H1 (cell line): ENCODE measurements at regions not wholly inside any gene's neighbourhood (a gene's known extent, or its start where the extent isn't known, plus 50 kb on each side); places are given as distances from the start of the nearest gene placed in this dataset.

Source experiments
- CTCF ChIA-PET: fragments of 300-600 bp; sonication (Branson Sonifier 250); formaldehyde crosslinking; loops from one replicate; lab custom pipeline; 2021; ENCODE audit not compliant: partially characterized antibody; lab: Charles Lee
- POLR2A ChIA-PET: fragments of 300-600 bp; sonication (Branson Sonifier 250); formaldehyde crosslinking; loops from one replicate; lab custom pipeline; 2021; ENCODE audit warnings: inconsistent platforms; ENCODE audit not compliant: partially characterized antibody; lab: Charles Lee
- DNase-seq, 2 experiments: peaks; one replicate each; pipeline versions ENCODE4 v3.0.0 to v3.0.0-alpha.2; 2010 to 2022; ENCODE audit warnings: low spot score in 2 of 2, low read depth in 1 of 2, mixed read lengths in 1 of 2
- FAIRE-seq: peaks from 2 replicates; lab custom pipeline; 2011; peaks lifted over from hg19 to GRCh38; lab: Jason Lieb, UNC
- H2AFZ ChIP-seq: 2 replicates; pipeline ENCODE4 v1.8.1; 2012; ENCODE audit warnings: low read length, inconsistent platforms
- H2AK5ac ChIP-seq: 2 replicates; pipeline ENCODE4 v1.6.1; 2013; ENCODE audit warnings: low read depth, low read length
- H2BK120ac ChIP-seq: replicated peaks from 2 replicates; pipeline ENCODE3; 2013; ENCODE audit warnings: low read depth, low read length, inconsistent platforms
- H2BK12ac ChIP-seq: 2 replicates; pipeline ENCODE4 v1.6.1; 2013; ENCODE audit warnings: low read depth, low read length
- H2BK15ac ChIP-seq: 2 replicates; pipeline ENCODE4 v1.6.1; 2013; ENCODE audit warnings: low read length
- H2BK20ac ChIP-seq: 2 replicates; pipeline ENCODE4 v1.6.1; 2013; ENCODE audit warnings: low read length
- H2BK5ac ChIP-seq: 2 replicates; pipeline ENCODE4 v1.6.1; 2013; ENCODE audit warnings: low read depth, low read length
- H3K14ac ChIP-seq: 2 replicates; pipeline ENCODE4 v1.6.1; 2013; ENCODE audit warnings: inconsistent platforms; ENCODE audit not compliant: insufficient read length
- H3K18ac ChIP-seq: 2 replicates; pipeline ENCODE4 v1.6.1; 2013; ENCODE audit warnings: low read length; ENCODE audit errors: extremely low read depth
- H3K23ac ChIP-seq: 2 replicates; pipeline ENCODE4 v1.6.1; 2013; ENCODE audit warnings: inconsistent platforms; ENCODE audit not compliant: insufficient read length
- H3K23me2 ChIP-seq: 2 replicates; pipeline ENCODE4 v1.6.1; 2013; ENCODE audit warnings: low read depth, low read length
- H3K27ac ChIP-seq: 2 replicates; pipeline ENCODE4 v1.6.1; 2011; ENCODE audit warnings: low read depth, low read length, inconsistent platforms
- H3K27me3 ChIP-seq, 4 experiments: replicated peaks in 1 of 4; 1 replicate in 1 of 4; 2 replicates in 3 of 4; pipeline versions ENCODE4 v1.6.1 to v1.8.1; 2011 to 2013; ENCODE audit warnings: low read length in 3 of 4, mild to moderate bottlenecking in 3 of 4, inconsistent platforms in 2 of 4, mixed read lengths in 2 of 4, moderate library complexity in 1 of 4; ENCODE audit not compliant: control insufficient read depth in 3 of 4, insufficient read depth in 3 of 4; ENCODE audit errors: extremely low read depth in 1 of 4
- H3K36me3 ChIP-seq, 4 experiments: 2 replicates each; pipeline versions ENCODE4 v1.6.1 to v1.8.1; 2011 to 2013; ENCODE audit warnings: mild to moderate bottlenecking in 4 of 4, low read length in 3 of 4, moderate library complexity in 2 of 4, control low read depth in 1 of 4, inconsistent platforms in 1 of 4; ENCODE audit not compliant: insufficient read depth in 4 of 4, control insufficient read depth in 2 of 4
- H3K4ac ChIP-seq: replicated peaks from 2 replicates; pipeline ENCODE3; 2013; ENCODE audit warnings: low read length, low read depth, mixed read lengths, inconsistent platforms; ENCODE audit not compliant: insufficient read length
- H3K4me1 ChIP-seq, 4 experiments: replicated peaks in 1 of 4; 1 replicate in 1 of 4; 2 replicates in 3 of 4; pipeline versions ENCODE4 v1.6.1 to v1.8.1; 2011 to 2013; ENCODE audit warnings: low read length in 3 of 4, inconsistent platforms in 2 of 4, mixed read lengths in 1 of 4; ENCODE audit not compliant: insufficient read depth in 4 of 4, control insufficient read depth in 3 of 4
- H3K4me2 ChIP-seq, 2 experiments: 2 replicates each; pipeline versions ENCODE4 v1.6.1 to v1.8.1; 2011 to 2013; ENCODE audit warnings: low read depth in 2 of 2, low read length in 2 of 2, control low read depth in 1 of 2, inconsistent platforms in 1 of 2, mild to moderate bottlenecking in 1 of 2; ENCODE audit not compliant: insufficient read depth in 1 of 2
- H3K4me3 ChIP-seq, 4 experiments: fragments of 200-600, 300-600 bp in 1 of 4; sonication (generic), shearing (Covaris generic), sonication (Bioruptor Twin) in 1 of 4; 2 replicates each; pipeline versions ENCODE4 v1.5.1 to v1.8.1; 2011 to 2016; ENCODE audit warnings: low read length in 4 of 4, low read depth in 3 of 4, control low read depth in 2 of 4, inconsistent platforms in 2 of 4, mild to moderate bottlenecking in 2 of 4, mixed read lengths in 1 of 4, moderate library complexity in 1 of 4; ENCODE audit not compliant: insufficient read depth in 2 of 4; ENCODE audit errors: extremely low read depth in 1 of 4
- H3K56ac ChIP-seq: replicated peaks from 2 replicates; pipeline ENCODE3; 2013; ENCODE audit warnings: low read depth, mild to moderate bottlenecking, mixed read lengths, low read length, inconsistent platforms; ENCODE audit not compliant: insufficient read length
- H3K79me1 ChIP-seq: 2 replicates; pipeline ENCODE4 v1.6.1; 2013; ENCODE audit warnings: low read depth, low read length, control low read depth
- H3K79me2 ChIP-seq, 2 experiments: 2 replicates each; pipeline versions ENCODE4 v1.6.1 to v1.8.1; 2012 to 2013; ENCODE audit warnings: low read length in 2 of 2, mild to moderate bottlenecking in 2 of 2, inconsistent platforms in 1 of 2; ENCODE audit not compliant: insufficient read depth in 2 of 2, control insufficient read depth in 1 of 2
- H3K9ac ChIP-seq, 4 experiments: replicated peaks in 1 of 4; 1 replicate in 1 of 4; 2 replicates in 3 of 4; pipeline versions ENCODE4 v1.6.1 to v1.8.1; 2011 to 2013; ENCODE audit warnings: low read depth in 3 of 4, low read length in 3 of 4, control low read depth in 2 of 4, mild to moderate bottlenecking in 2 of 4, moderate library complexity in 2 of 4, inconsistent platforms in 1 of 4; ENCODE audit errors: extremely low read depth in 1 of 4
- H3K9me3 ChIP-seq, 2 experiments: 2 replicates each; pipeline versions ENCODE4 v1.6.1 to v1.8.1; 2012 to 2013; ENCODE audit warnings: mild to moderate bottlenecking in 2 of 2, moderate library complexity in 2 of 2, control low read depth in 1 of 2, inconsistent platforms in 1 of 2, low read depth in 1 of 2, low read length in 1 of 2, mixed read lengths in 1 of 2; ENCODE audit not compliant: insufficient read depth in 2 of 2
- H4K20me1 ChIP-seq, 2 experiments: replicated peaks in 1 of 2; 2 replicates each; pipeline versions ENCODE3 to v1.8.1; 2011 to 2013; ENCODE audit warnings: inconsistent platforms in 2 of 2, low read length in 2 of 2, mild to moderate bottlenecking in 1 of 2; ENCODE audit not compliant: insufficient read depth in 2 of 2, control insufficient read depth in 1 of 2
- H4K5ac ChIP-seq: 2 replicates; pipeline ENCODE4 v1.6.1; 2013; ENCODE audit warnings: low read length, low read depth, mixed read lengths, inconsistent platforms; ENCODE audit not compliant: insufficient read length
- H4K8ac ChIP-seq: 2 replicates; pipeline ENCODE4 v1.8.0; 2013; ENCODE audit warnings: mild to moderate bottlenecking, moderate library complexity, low read length, inconsistent platforms; ENCODE audit not compliant: insufficient read depth; ENCODE audit errors: extremely low read depth
- H4K91ac ChIP-seq: replicated peaks from 2 replicates; pipeline ENCODE3; 2013; ENCODE audit warnings: low read length, mixed read lengths, inconsistent platforms; ENCODE audit not compliant: insufficient read length
- CREB1 ChIP-seq: IDR thresholded peaks from 2 replicates; pipeline ENCODE4 v1.6.1; 2012; ENCODE audit warnings: inconsistent platforms
- FOSL1 ChIP-seq: IDR thresholded peaks from 2 replicates; pipeline ENCODE4 v1.6.1; 2011; ENCODE audit warnings: mild to moderate bottlenecking, low read depth, low read length, moderate library complexity; ENCODE audit not compliant: insufficient read depth
- MAFK ChIP-seq: IDR thresholded peaks from 2 replicates; pipeline ENCODE4 v1.6.1; 2012; ENCODE audit warnings: low read depth, mild to moderate bottlenecking, improper control_type of control experiment, low read length
- PHF8 ChIP-seq: fragments of 200-600 bp; sonication (generic); conservative IDR thresholded peaks from 2 replicates; pipeline ENCODE4 v1.7.1; 2012; ENCODE audit warnings: low read depth, mild to moderate bottlenecking, inconsistent platforms, low read length, moderate library complexity
- SP1 ChIP-seq: IDR thresholded peaks from 2 replicates; pipeline ENCODE4 v1.6.1; 2011; ENCODE audit warnings: low read depth, low read length
- SUZ12 ChIP-seq: fragments of 200-600 bp; sonication (generic); IDR thresholded peaks from 2 replicates; pipeline ENCODE4 v1.6.1; 2012; ENCODE audit warnings: mild to moderate bottlenecking, inconsistent platforms, low read length, moderate library complexity, mixed read lengths
- TAF1 ChIP-seq: IDR thresholded peaks from 2 replicates; pipeline ENCODE4 v1.6.1; 2011; ENCODE audit warnings: mild to moderate bottlenecking, low read depth, low read length
- ZNF274 ChIP-seq: IDR thresholded peaks from 2 replicates; pipeline ENCODE4 v1.7.0; 2012; ENCODE audit warnings: low read length, borderline replicate concordance; ENCODE audit errors: extremely low read depth
- WGBS, 2 experiments: shearing (Covaris generic) in 1 of 2; methylation state at CpG; one replicate each; pipeline versions ENCODE4 v1.1.6 to v1.1.7; 2013 to 2015; ENCODE audit warnings: low lambda C conversion rate in 2 of 2, mixed read lengths in 2 of 2, inconsistent platforms in 1 of 2, low coverage in 1 of 2, missing lambda C conversion rate in 1 of 2; ENCODE audit not compliant: insufficient replicate concordance in 2 of 2, insufficient coverage in 1 of 2, insufficient read length in 1 of 2; ENCODE audit errors: extremely low coverage in 1 of 2, missing lambda C conversion rate in 1 of 2; 5-methylcytosine and 5-hydroxymethylcytosine counted together
- TF ChIP-seq, protein P1 (sequence below), 3 experiments: IDR thresholded peaks; 1 replicate in 2 of 3; 2 replicates in 1 of 3; pipeline versions ENCODE4 v1.5.1 to v1.6.1; 2011; ENCODE audit warnings: low read length in 3 of 3, mild to moderate bottlenecking in 3 of 3, inconsistent platforms in 2 of 3, low read depth in 1 of 3, moderate library complexity in 1 of 3; ENCODE audit not compliant: insufficient read depth in 1 of 3; ENCODE audit errors: control extremely low read depth in 1 of 3

DNA sequence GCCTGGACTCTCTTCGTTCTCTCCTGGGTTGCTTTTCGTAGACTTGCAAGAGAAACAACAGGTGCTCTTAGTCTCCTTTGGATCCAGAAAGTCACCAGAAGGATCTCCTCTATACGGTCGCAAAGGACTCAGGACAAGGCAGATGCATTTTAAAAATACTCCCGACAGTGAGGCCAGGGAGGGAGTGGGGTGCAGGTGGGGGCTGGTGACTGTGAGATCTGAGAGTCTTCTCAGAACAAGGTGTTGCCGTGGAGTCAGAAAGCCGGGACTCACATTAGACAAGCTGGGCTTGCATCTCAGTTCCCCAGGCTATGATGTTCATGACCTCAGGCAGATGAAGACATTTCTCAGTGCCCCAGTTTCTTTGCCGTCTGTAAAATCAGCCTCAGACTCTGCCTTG, 507.2 kb downstream of the TCERG1L start:
- Histone ChIP-seq H3K79me2 (no peaks in the 10 kb centered on the region), H3K79me1 (no peaks in the 10 kb centered on the region), H3K27ac (no peak overlapping the region), H3K27me3 (no peaks in the 10 kb centered on the region), H3K14ac (no peak overlapping the region), H3K36me3 (no peaks in the 10 kb centered on the region), H4K5ac (no peak overlapping the region), H2BK15ac (no peak overlapping the region), H3K56ac (no peak overlapping the region), H4K8ac (no peak overlapping the region), H3K4ac (no peak overlapping the region), H3K4me2 (no peak overlapping the region), H2BK120ac (no peak overlapping the region), H3K23ac (no peak overlapping the region), H2AFZ (no peak overlapping the region), H3K9ac (no peak overlapping the region), H4K91ac (no peak overlapping the region), H4K20me1 (no peaks in the 10 kb centered on the region), H3K23me2 (no peaks in the 10 kb centered on the region), H3K4me1 (no peaks in the 10 kb centered on the region; a peak in 1 of 7 replicates), H2BK12ac (no peak overlapping the region), H2BK5ac (no peak overlapping the region), H2BK20ac (no peak overlapping the region), H3K9me3 (no peaks in the 10 kb centered on the region), H2AK5ac (no peak overlapping the region), H3K18ac (no peak overlapping the region), H3K4me3 (no peak overlapping the region)
- CTCF ChIA-PET = interaction anchor here (1.3 kb wide), 1 partner anchor 97 kb away, joined by 3 read pairs; no protein-coding TSS in a partner anchor
- 94% methylated on average over 8 of the region's 8 CpGs; no CpG with 5 or more reads in 1 of the 2 experiments for WGBS, 2 experiments
- POLR2A ChIA-PET = no interaction called here
- no peak for DNase-seq
- FAIRE-seq = no peak
- no peak for TF ChIP-seq TAF1
- TF ChIP-seq SUZ12 = no peak
- TF ChIP-seq CREB1 = no peak
- TF ChIP-seq PHF8 = no peak
- TF ChIP-seq SP1 = no peak
- TF ChIP-seq FOSL1 = no peak
- TF ChIP-seq MAFK = no peak
- TF ChIP-seq, protein P1, sequence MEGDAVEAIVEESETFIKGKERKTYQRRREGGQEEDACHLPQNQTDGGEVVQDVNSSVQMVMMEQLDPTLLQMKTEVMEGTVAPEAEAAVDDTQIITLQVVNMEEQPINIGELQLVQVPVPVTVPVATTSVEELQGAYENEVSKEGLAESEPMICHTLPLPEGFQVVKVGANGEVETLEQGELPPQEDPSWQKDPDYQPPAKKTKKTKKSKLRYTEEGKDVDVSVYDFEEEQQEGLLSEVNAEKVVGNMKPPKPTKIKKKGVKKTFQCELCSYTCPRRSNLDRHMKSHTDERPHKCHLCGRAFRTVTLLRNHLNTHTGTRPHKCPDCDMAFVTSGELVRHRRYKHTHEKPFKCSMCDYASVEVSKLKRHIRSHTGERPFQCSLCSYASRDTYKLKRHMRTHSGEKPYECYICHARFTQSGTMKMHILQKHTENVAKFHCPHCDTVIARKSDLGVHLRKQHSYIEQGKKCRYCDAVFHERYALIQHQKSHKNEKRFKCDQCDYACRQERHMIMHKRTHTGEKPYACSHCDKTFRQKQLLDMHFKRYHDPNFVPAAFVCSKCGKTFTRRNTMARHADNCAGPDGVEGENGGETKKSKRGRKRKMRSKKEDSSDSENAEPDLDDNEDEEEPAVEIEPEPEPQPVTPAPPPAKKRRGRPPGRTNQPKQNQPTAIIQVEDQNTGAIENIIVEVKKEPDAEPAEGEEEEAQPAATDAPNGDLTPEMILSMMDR (IDR thresholded peaks at IDR 0.05; ENCODE audit: control extremely low read depth in 1 of 3, insufficient read depth in 1 of 3, low read depth in 1 of 3, low read length in 3 of 3) = no peak
- no peak for TF ChIP-seq ZNF274
